Endometrial microvascular endothelial cells (primary cell): ENCODE measurements at regions not wholly inside any gene's neighbourhood (a gene's known extent, or its start where the extent isn't known, plus 50 kb on each side); places are given as distances from the start of the nearest gene placed in this dataset.
"Not testable (repeated sequence)": the region's sequence is repeated elsewhere in the genome, so short reads cannot be mapped to it uniquely, and the experiment has no call there.

ENCODE experiments used
- in situ Hi-C: cut with HindIII; loops from 2 replicates; pipeline ENCODE4 v1.10.0; 2017; ENCODE audit warnings: low sequenced_read_pairs, low pct_unique_long_range_greater_than_20kb; ENCODE audit errors: inconsistent ontology term

GRCh38 chr5:82969221-82969976 lies 107.8 kb downstream of the TMEM167A start:
- in situ Hi-C loops, result not testable (repeated sequence)

- in situ Hi-C loops, result no loop called here
These were observed 110.1 kb downstream of the TMEM167A start for GRCh38 chr5:82967072-82967471.

GRCh38 chr5:82959466-82959865 lies 117.7 kb downstream of the TMEM167A start:
- in situ Hi-C loops, result no loop called here

GRCh38 chr5:82956600-82956999 lies 120.6 kb downstream of the TMEM167A start:
- in situ Hi-C loops, result no loop called here

- in situ Hi-C loops, result no loop called here
These were observed 124.9 kb downstream of the TMEM167A start for GRCh38 chr5:82952326-82952725.

- in situ Hi-C loops, result not testable (repeated sequence)
These were observed 132.9 kb downstream of the TMEM167A start for GRCh38 chr5:82944267-82944666.

- in situ Hi-C loops, result no loop called here
These were observed 134.9 kb downstream of the TMEM167A start for GRCh38 chr5:82942083-82942881.

GRCh38 chr5:82938901-82939725 lies 138.1 kb downstream of the TMEM167A start:
- in situ Hi-C loops, result no loop called here

GRCh38 chr5:82932473-82933220 lies 144.5 kb downstream of the TMEM167A start:
- in situ Hi-C loops, result not testable (repeated sequence)

- in situ Hi-C loops, result no loop called here
These were observed 146.1 kb downstream of the TMEM167A start for GRCh38 chr5:82931110-82931509.

- in situ Hi-C loops, result no loop called here
These were observed 152.2 kb downstream of the TMEM167A start for GRCh38 chr5:82925061-82925411.

- in situ Hi-C loops, result no loop called here
These were observed 152.8 kb downstream of the TMEM167A start for GRCh38 chr5:82924226-82925060.

- in situ Hi-C loops, result no loop called here
These were observed 155.0 kb downstream of the TMEM167A start for GRCh38 chr5:82922086-82922734.

GRCh38 chr5:82918311-82919031 lies 158.7 kb downstream of the TMEM167A start:
- in situ Hi-C loops, result no loop called here

GRCh38 chr5:82917584-82917983 lies 159.6 kb downstream of the TMEM167A start:
- in situ Hi-C loops, result no loop called here

GRCh38 chr5:82913971-82914370 lies 163.2 kb downstream of the TMEM167A start:
- in situ Hi-C loops, result no loop called here

- in situ Hi-C loops, result no loop called here
These were observed 164.7 kb downstream of the TMEM167A start for GRCh38 chr5:82912462-82912861.
